Dedifferentiated amniotic fluid mesenchymal stem cell (primary cell): ENCODE measurements at regions not wholly inside any gene's neighbourhood (a gene's known extent, or its start where the extent isn't known, plus 50 kb on each side); places are given as distances from the start of the nearest gene placed in this dataset.
A peak's percentile ranks its signal among the peaks of the same experiment; 100 is the strongest.

Experiments
- DNase-seq: peaks from one replicate; pipeline ENCODE4 v3.0.0-alpha.2; 2016; ENCODE audit errors: extremely low spot score

GRCh38 chr1:72938408-72938807 is 656.1 kb upstream of the NEGR1 start:
- peak; percentile 23 for DNase-seq

GRCh38 chr1:72937905-72938304 is 655.6 kb upstream of the NEGR1 start:
- no peak for DNase-seq

DNA sequence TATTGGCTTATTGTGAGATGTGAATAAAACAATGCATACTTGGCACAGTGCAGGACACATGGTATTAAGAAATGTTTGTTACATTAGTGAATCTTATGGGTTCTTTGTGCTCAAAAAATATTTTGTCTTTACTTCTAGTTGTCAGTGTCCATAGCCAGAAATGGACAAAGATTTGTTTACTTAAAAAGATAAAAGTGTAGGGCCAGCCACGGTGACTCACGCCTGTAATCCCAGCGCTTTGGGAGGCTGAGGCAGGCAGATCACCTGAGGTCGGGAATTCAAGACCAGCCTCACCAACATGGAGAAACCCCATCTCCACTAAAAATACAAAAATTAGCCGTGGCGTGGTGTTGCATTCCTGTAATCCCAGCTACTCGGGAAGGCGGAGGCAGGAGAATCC is 654.6 kb upstream of the NEGR1 start:
- no peak for DNase-seq

- DNase-seq, result no peak
Measured at GRCh38 chr1:72936151-72936740, 653.9 kb upstream of the NEGR1 start.

DNA sequence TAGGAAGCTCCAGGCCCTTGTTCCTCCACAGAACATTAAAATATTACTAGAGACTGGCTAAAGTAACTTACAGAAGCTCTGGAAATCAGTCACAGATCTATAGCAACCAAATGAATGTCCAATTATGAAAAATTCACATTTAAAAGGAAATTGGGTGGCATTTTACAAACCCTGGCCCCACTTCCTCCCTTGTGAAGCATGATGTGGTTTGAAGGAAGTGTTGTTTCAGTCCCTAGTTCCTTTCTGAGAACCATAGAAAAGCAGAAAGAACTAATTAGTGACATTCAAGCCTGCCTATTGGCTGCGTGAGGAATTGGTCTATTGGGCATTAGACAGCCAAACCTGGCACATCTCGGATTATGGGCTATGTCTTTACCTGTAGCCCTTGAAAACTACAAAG is 649.7 kb upstream of the NEGR1 start:
- DNase-seq, result no peak

DNA sequence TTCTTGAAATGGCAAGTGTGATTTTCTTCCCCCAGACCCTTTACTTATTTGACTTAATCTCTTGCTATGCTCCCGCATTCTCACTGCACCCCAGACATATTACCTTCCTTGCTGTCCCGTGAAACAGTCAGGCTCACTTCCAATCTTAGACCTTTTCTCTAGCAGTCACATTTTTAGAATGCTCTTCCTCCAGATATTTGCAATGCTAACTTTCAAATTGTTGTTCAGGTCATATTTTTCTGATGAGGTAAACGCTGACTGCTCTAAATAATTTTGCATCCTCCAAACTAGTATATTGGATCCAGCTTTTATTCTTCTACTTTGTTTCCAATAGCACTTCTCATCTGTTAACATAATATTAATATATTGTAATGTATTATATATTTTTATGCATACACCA is 648.2 kb upstream of the NEGR1 start:
- no peak for DNase-seq

DNA sequence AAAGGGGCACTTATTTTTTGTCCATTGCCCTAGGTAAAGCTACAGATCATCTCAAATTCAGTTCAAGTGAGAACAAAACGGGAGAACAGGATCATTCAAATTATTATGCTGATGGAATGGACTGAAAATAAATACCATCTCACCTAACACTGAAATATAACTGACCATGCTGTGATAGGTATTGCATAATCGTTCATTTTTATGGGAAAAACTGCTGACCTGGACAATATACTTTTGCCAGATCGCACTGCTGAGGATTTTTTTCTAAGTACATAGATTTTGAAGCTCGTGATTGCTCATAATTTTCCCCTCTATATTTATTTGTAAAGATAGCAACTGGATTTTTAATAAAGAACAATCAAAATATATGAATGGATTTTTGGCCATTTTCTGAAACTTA is 636.6 kb upstream of the NEGR1 start:
- no peak for DNase-seq

DNA sequence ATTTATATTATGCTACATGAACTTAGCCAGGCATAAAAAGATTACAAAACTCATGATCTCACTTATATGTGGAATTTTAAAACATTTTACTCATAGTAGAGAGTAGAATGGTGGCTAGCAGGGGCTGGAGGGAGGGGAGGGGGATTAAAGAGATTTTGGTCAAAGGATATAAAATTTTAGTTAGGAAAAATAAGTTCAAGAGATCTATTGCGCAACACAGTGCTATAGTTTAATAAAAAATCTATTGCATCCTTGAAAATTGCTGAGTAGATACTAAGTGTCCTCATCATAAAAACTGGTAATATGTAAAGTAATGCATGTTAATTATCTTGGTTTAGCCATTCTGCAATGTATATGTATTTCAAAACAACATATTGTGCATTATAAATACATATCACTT is 635.6 kb upstream of the NEGR1 start:
- DNase-seq, result no peak

DNA sequence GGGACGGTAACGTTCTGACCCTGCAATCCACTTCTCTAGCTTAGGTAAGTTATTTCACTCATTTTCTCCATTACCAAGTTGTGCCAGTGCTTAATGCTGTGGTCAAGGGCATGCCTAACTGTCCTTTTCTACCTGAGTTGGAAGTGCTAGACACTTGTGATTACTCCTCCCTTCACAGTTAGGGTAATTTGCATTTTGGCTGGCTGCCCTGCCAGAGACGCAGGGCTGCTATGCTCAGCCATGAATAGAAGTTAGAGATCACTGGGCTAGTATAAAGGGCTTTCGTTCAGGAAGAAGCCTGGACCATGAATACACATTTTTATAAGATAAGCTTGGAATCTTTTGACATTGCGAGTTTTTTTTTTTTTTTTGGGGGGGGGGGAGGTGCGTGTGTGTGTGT is 633.2 kb upstream of the NEGR1 start:
- no peak for DNase-seq

- no peak for DNase-seq
Measured at GRCh38 chr1:72911656-72912055, 629.3 kb upstream of the NEGR1 start.

GRCh38 chr1:72896256-72896655 is 613.9 kb upstream of the NEGR1 start:
- no peak for DNase-seq

DNA sequence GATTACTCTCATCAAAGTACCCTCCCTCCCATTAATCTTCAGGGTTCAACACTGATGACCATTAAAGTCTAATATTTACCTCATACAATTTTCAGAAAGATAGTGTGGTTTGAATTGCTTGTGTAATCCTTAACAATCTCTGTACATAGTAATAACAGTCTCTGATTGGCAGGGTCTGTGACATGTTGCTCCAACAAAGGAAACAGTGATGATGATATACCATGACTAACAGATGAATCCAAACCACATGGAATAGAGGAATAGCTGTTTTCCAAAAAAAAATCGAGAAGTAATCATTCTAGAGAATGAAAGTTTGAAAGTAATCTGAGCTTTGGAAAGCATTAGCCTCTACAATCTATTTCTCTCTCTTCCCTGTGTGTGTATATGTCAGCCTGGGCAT is 610.1 kb upstream of the NEGR1 start:
- no peak for DNase-seq

- DNase-seq, result no peak
Measured at GRCh38 chr1:72891976-72892375, 609.6 kb upstream of the NEGR1 start.

DNA sequence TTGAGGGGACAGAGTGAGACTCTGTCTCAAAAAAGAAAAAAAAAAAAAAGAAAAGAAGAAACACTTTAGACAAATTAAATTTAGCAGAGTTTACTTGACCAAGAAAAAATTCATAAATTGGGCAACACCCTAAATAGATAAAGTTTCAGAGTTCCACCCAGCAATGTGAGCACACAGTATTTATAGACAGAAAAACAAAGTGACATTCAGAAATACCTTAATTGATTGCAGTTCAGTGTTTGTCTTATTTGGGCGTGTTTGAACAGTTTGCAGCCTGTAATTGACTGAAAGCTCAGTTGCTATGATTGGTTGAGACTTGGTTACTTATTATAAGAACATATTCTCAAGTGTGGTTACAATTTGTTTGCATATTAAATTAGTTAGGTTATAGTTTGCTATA is 603.5 kb upstream of the NEGR1 start:
- DNase-seq, result no peak

GRCh38 chr1:72885017-72885416 is 602.7 kb upstream of the NEGR1 start:
- DNase-seq, result no peak

DNA sequence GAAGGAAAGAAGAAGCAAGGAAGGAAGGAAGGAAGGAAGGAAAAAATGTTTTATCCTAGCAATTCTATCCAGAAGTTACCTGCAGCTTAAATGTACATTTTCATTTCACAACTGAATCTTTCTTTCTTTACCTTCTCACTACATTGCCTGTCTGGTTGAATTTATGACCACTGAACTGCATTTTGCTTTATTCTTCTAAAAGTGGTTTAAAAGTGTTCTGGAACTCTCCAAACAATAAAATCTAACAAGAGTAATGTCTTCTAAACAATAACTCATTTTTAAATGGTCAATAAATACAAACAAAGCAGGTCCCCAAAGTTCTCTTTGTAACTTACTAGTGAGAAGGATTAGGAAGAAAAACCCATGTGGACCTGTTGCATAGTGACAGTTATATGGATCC is 587.5 kb upstream of the NEGR1 start:
- no peak for DNase-seq

DNA sequence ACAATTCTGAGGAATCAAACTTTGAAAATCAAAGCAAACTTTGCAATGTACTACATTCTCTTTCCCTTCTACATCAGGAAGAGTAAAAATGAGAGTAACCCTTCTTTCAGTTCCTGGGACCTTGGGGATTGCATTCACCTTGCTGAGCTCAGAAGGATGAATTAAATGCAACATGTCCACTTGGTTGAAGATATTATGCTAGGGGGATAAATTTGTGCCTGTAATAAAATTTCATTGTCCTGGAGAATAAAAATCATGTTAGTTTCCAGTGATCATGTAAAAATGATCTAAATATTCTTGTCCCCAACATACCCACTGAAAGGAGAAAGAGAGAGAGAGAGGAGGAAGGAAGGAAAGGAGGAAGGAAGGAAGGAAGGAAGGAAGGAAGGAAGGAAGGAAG is 587.1 kb upstream of the NEGR1 start:
- no peak for DNase-seq

DNA sequence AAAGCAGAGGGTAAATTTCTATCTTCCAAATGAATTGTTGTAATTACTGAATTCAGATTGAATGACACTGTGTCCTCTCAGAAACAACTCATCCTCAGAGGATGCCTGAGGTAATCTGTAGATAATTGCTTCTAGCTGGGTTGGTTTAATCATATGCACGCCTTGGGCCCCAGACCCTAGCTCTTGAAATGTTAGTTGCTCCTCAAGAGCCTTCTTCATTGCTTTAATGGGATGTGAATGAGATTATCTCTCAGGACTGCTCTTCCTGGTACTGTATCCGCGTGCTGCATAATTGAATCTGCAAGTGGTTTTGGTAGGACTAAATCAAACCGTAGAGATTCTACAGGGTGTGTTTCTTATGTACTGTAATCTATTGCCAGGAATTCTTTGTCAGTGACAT is 569.3 kb upstream of the NEGR1 start:
- no peak for DNase-seq

GRCh38 chr1:72848997-72849396 is 566.7 kb upstream of the NEGR1 start:
- no peak for DNase-seq

- DNase-seq, result no peak
Measured at GRCh38 chr1:72847651-72848050, 565.3 kb upstream of the NEGR1 start.

GRCh38 chr1:72846476-72847278 is 564.3 kb upstream of the NEGR1 start:
- DNase-seq, result no peak

- no peak for DNase-seq
Measured at GRCh38 chr1:72845981-72846380, 563.6 kb upstream of the NEGR1 start.

DNA sequence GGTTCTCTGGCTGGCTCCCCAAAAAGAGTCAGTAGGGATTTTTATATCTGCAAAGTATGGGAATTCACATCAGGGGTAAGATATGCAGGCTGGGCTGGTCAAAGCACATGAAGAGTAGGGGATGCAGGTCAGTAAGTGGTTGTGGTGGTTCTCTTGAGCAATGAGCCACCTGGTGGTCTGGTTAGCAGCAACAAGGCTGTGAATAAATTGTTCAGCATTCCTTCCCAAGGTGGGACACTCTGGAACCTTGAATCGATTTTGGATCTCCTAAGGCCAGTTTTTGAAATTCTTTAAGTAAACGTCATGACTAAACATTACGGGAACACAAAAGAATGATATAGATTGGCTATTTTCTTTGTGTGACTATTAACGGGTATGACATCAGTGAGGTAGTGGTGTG is 563.0 kb upstream of the NEGR1 start:
- no peak for DNase-seq

DNA sequence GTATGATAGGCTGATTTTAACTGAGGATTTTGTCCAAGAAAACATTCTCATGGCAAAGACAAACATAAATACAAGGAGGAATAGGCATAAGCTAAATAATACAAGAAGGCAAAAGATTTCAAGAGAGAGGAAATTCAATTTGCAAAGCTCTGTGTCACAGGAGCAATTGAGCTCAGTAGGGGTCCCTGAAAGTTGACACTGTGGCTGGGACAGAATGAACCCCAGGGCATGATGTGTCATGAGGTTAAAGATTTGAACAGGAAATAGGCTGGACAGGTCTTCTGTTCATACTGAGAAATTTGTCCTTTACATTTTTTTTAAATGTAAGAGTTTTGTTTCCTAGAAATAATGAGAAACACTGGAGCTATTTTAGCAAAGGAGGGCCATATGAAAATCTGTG is 555.4 kb upstream of the NEGR1 start:
- no peak for DNase-seq
